Type B pancreatic cell (in vitro differentiated cells): ENCODE measurements at regions not wholly inside any gene's neighbourhood (a gene's known extent, or its start where the extent isn't known, plus 50 kb on each side); places are given as distances from the start of the nearest gene placed in this dataset.

ENCODE experiments used
- DNase-seq: peaks from one replicate; pipeline ENCODE4 v3.0.0; 2021; ENCODE audit warnings: mixed read lengths; ENCODE audit not compliant: unreplicated experiment; ENCODE audit errors: extremely low spot score
- H3K27ac Mint-ChIP-seq: 2 replicates; pipeline ENCODE4 v1.8.0; 2021; ENCODE audit warnings: mild to moderate bottlenecking, mixed read lengths
- H3K27me3 Mint-ChIP-seq: 2 replicates; pipeline ENCODE4 v1.8.0; 2021; ENCODE audit warnings: mixed read lengths
- H3K36me3 Mint-ChIP-seq: 2 replicates; pipeline ENCODE4 v1.8.0; 2021; ENCODE audit warnings: mixed read lengths
- H3K4me1 Mint-ChIP-seq: one replicate; pipeline ENCODE4 v1.8.0; 2021; ENCODE audit warnings: mixed read lengths; ENCODE audit not compliant: unreplicated experiment
- H3K4me3 Mint-ChIP-seq: 2 replicates; pipeline ENCODE4 v1.8.0; 2021; ENCODE audit warnings: mild to moderate bottlenecking, mixed read lengths
- H3K9me3 Mint-ChIP-seq: 2 replicates; pipeline ENCODE4 v1.8.0; 2021; ENCODE audit warnings: mixed read lengths
- CTCF ChIP-seq: fragments of 200-600 bp; sonication (generic); conservative IDR thresholded peaks from 2 replicates; pipeline ENCODE4 v1.5.0; 2021; ENCODE audit warnings: antibody characterized with exemption, mild to moderate bottlenecking

- Mint-ChIP-seq H3K9me3 (no peaks in the 10 kb centered on the region), H3K27ac (no peak overlapping the region), H3K27me3 (no peaks in the 10 kb centered on the region), H3K36me3 (no peaks in the 10 kb centered on the region), H3K4me1 (peaks cover 51% of the 10 kb centered on the region), H3K4me3 (no peak overlapping the region)
- DNase-seq = no peak
- no peak for TF ChIP-seq CTCF
Observed at GRCh38 chr2:43126817-43127207, 99.6 kb downstream of the ZFP36L2 start.

GRCh38 chr2:43125090-43125998 lies 101.1 kb downstream of the ZFP36L2 start:
- no peak overlapping the region for H3K27ac Mint-ChIP-seq
- no peak for TF ChIP-seq CTCF
- DNase-seq = no peak
- peaks cover 44% of the 10 kb centered on the region for H3K4me1 Mint-ChIP-seq
- H3K36me3 Mint-ChIP-seq = no peaks in the 10 kb centered on the region
- H3K27me3 Mint-ChIP-seq = no peaks in the 10 kb centered on the region
- no peaks in the 10 kb centered on the region for H3K9me3 Mint-ChIP-seq
- no peak overlapping the region for H3K4me3 Mint-ChIP-seq

- H3K4me3 Mint-ChIP-seq = no peak overlapping the region
- no peaks in the 10 kb centered on the region for H3K36me3 Mint-ChIP-seq
- H3K27me3 Mint-ChIP-seq = no peaks in the 10 kb centered on the region
- no peak for TF ChIP-seq CTCF
- H3K9me3 Mint-ChIP-seq = peaks cover 2% of the 10 kb centered on the region
- no peak overlapping the region for H3K27ac Mint-ChIP-seq
- DNase-seq = no peak
- H3K4me1 Mint-ChIP-seq = peaks cover 39% of the 10 kb centered on the region
Observed at GRCh38 chr2:43124687-43125057, 101.7 kb downstream of the ZFP36L2 start.

GRCh38 chr2:43123981-43124686 lies 102.3 kb downstream of the ZFP36L2 start:
- Mint-ChIP-seq H3K27ac (peak overlapping the region; percentile 57), H3K4me1 (peaks cover 34% of the 10 kb centered on the region), H3K9me3 (peaks cover 5% of the 10 kb centered on the region), H3K4me3 (peak overlapping the region; percentile 34), H3K27me3 (no peaks in the 10 kb centered on the region), H3K36me3 (no peaks in the 10 kb centered on the region)
- no peak for DNase-seq
- no peak for TF ChIP-seq CTCF

GRCh38 chr2:43123486-43123885 lies 102.9 kb downstream of the ZFP36L2 start:
- peaks cover 9% of the 10 kb centered on the region for H3K9me3 Mint-ChIP-seq
- TF ChIP-seq CTCF = no peak
- H3K27ac Mint-ChIP-seq = no peak overlapping the region
- peaks cover 30% of the 10 kb centered on the region for H3K4me1 Mint-ChIP-seq
- H3K4me3 Mint-ChIP-seq = no peak overlapping the region
- no peaks in the 10 kb centered on the region for H3K36me3 Mint-ChIP-seq
- DNase-seq = no peak
- H3K27me3 Mint-ChIP-seq = no peaks in the 10 kb centered on the region
